ENCODE measurements at regions not wholly inside any gene's neighbourhood (a gene's known extent, or its start where the extent isn't known, plus 50 kb on each side); places are given as distances from the start of the nearest gene placed in this dataset.

DNA sequence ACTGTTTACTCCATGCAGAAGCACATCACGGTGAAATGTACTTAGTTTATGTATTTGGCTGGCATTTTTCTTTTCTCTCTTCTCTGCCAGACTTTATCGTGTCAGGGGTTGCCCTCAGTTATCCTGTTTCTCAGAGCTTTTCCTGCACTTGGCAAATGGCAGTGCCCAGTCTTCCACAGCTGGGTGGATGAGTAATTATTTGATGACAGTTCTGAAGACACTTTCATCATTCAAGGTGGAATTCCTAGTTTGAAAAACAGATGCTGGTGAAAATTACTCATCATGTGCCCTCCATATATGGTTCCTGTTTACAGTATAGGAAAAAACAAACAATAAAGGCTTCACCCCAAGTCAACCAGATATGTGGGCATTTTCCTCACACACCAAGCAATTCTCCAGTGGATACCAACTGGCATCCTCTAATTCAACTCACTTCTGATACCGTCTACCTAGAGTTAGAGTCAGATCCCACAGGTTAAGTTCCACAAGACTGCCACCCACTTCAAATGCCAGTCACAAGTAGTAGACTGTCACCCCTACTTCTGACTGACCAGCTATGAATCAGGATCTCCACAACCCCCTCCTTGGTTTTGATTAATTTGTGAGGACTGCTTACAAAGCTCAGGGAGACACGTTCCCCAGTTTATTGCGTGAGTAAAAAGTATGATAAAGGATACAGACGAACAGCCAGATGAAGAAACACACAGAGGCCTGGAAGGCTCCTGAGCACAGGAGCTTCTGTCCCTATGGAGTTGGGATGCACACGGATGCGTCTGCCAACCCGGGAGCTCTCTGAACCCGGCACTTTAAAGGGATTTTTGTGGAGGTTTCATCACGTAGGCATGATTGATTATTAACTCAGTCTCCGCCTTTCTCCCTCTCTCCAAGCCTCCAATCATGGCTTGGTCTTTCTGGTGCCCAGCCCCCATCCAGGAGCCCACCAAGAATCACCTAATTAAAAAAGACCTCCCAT, 72.9 kb downstream of the CLDN34 start:
- TF ChIP-seq, protein P1, sequence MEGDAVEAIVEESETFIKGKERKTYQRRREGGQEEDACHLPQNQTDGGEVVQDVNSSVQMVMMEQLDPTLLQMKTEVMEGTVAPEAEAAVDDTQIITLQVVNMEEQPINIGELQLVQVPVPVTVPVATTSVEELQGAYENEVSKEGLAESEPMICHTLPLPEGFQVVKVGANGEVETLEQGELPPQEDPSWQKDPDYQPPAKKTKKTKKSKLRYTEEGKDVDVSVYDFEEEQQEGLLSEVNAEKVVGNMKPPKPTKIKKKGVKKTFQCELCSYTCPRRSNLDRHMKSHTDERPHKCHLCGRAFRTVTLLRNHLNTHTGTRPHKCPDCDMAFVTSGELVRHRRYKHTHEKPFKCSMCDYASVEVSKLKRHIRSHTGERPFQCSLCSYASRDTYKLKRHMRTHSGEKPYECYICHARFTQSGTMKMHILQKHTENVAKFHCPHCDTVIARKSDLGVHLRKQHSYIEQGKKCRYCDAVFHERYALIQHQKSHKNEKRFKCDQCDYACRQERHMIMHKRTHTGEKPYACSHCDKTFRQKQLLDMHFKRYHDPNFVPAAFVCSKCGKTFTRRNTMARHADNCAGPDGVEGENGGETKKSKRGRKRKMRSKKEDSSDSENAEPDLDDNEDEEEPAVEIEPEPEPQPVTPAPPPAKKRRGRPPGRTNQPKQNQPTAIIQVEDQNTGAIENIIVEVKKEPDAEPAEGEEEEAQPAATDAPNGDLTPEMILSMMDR (IDR thresholded peaks at IDR 0.05; ENCODE audit: insufficient read depth, low read depth, low read length): no peak
- peak; percentile 36 for DNase-seq (ENCODE audit: low read depth)
- H3K4me3 ChIP-seq (ENCODE audit: low read depth, low read length): no peak overlapping the region

DNA sequence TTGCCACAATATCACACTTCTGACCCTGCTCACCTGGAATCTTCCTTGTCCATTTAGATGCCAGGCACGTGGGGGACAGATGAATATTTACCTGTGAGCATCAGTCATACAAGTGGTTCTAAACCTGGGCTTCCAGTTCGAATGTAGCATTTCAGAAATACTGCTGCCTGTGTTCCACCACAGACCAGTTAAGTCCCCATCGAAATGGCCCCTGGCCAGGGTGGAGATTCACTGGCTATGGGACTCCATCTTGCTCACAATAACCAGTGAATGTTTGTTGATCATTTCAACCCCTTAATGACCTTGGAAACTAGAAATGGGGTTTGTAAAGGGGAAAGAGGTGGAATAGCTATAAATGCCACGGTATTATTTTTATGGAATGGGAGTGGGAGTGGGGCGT, 73.8 kb downstream of the CLDN34 start:
- TF ChIP-seq, protein P1 (IDR thresholded peaks at IDR 0.05; ENCODE audit: insufficient read depth, low read depth, low read length): no peak
- DNase-seq (ENCODE audit: low read depth): no peak
- no peak overlapping the region for H3K4me3 ChIP-seq (ENCODE audit: low read depth, low read length)

DNA sequence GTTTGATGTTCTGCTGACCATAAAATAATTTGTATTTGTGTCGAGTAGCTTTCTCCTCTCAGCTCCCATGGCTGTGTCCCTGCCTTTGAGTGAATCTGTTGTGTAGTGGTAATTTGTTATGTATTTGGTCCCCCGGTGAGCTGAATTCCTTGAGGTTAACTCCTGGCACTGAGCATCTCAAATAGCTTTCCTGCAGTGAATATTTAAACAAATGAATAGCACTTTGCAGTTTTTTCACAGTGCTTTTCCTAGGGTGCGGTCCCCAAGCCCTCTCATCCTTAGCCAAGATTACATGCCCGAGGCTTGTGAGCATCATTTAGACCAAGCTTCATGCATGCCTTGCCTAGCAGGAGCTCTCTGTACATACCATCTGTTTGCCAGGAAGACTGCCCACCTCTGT, 74.2 kb downstream of the CLDN34 start:
- TF ChIP-seq, protein P1 (IDR thresholded peaks at IDR 0.05; ENCODE audit: insufficient read depth, low read depth, low read length): no peak
- DNase-seq (ENCODE audit: low read depth): no peak
- H3K4me3 ChIP-seq (ENCODE audit: low read depth, low read length): no peak overlapping the region

DNA sequence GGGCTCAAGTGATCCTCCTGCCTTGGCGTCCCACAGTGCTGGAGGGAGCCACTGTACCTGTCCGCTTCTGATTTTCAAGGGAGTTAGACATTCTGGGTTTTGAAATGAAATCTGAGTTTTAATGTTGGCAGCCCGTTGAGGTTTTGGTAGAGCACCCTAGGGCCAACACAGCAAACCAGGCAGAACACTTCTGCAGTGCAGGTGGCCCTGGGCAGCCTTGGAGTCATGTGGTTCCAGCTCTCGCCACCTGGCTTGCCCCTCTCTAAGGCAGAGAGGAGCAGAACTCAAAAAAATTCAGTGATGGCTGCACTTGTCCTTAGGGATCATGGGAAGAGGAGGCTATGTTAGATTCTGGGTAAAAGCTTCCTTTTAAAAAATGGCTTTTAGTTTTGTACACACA, 74.9 kb downstream of the CLDN34 start:
- H3K4me3 ChIP-seq (ENCODE audit: low read depth, low read length): no peak overlapping the region
- no peak for DNase-seq (ENCODE audit: low read depth)
- TF ChIP-seq, protein P1 (IDR thresholded peaks at IDR 0.05; ENCODE audit: insufficient read depth, low read depth, low read length): no peak

DNA sequence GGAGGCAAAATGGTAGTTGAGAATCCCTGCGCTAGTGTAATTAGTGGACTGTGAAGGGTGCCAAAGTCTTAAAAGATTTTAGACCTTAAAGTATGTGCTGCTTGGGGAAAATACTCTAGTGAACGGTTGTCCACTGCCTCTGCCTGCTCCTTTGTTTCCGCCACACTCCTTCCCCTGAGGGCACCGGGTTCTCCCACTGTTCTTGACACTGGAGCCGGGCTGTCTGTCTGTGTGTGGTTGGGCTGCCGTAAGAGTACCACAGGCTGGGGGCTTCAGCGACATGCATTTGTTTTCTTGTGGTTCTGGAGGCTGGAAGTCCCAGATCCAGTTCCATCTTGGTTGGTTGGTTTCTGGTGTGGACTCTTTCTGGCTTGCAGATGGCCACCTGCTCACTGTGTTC, 76.2 kb downstream of the CLDN34 start:
- TF ChIP-seq, protein P1 (IDR thresholded peaks at IDR 0.05; ENCODE audit: insufficient read depth, low read depth, low read length): no peak
- H3K4me3 ChIP-seq (ENCODE audit: low read depth, low read length): no peak overlapping the region
- no peak for DNase-seq (ENCODE audit: low read depth)

DNA sequence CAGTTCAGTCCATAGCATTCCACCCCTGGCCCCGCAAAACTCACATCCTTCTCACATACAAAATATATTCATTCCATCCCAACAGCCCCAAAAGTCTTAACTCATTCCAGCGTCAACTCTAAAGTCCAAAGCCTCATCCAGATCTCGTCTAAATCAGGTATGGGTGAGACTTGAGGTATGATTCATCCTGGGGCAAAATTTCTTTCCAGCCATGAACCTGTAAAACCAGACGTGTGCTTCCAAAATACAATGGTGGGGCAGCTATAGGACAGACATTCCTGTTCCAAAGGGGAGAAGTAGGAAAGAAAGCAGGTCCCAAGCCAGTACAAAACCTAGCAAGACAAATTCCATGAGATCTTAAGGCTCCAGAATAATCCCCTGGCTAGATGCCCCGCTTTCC, 76.9 kb downstream of the CLDN34 start:
- H3K4me3 ChIP-seq (ENCODE audit: low read depth, low read length): no peak overlapping the region
- no peak for DNase-seq (ENCODE audit: low read depth)
- TF ChIP-seq, protein P1 (IDR thresholded peaks at IDR 0.05; ENCODE audit: insufficient read depth, low read depth, low read length): no peak
